ENCODE measurements at regions not wholly inside any gene's neighbourhood (a gene's known extent, or its start where the extent isn't known, plus 50 kb on each side); places are given as distances from the start of the nearest gene placed in this dataset.
"Not testable (repeated sequence)": the region's sequence is repeated elsewhere in the genome, so short reads cannot be mapped to it uniquely, and the experiment has no call there.

GRCh38 chr16:60137891-60138290 lies 1403.8 kb upstream of the GOT2 start:
- no peak for DNase-seq
- Histone ChIP-seq H3K4me3 (no peak overlapping the region), H3K9me3 (no peaks in the 10 kb centered on the region), H3K27ac (no peak overlapping the region), H3K4me1 (no peaks in the 10 kb centered on the region), H3K27me3 (no peaks in the 10 kb centered on the region), H3K36me3 (ENCODE audit: low read depth, missing control alignments) (no peaks in the 10 kb centered on the region)
- intact Hi-C loops (cut with DNase I; ENCODE audit: low total_unique reads), result no loop called here
- TF ChIP-seq CTCF (IDR thresholded peaks at IDR 0.05) (no peak), POLR2A (IDR thresholded peaks at IDR 0.05) (no peak)

- no peak for DNase-seq
- no peak overlapping the region for H3K27ac ChIP-seq
- H3K4me1 ChIP-seq, result no peaks in the 10 kb centered on the region
- H3K36me3 ChIP-seq (ENCODE audit: low read depth, missing control alignments), result no peaks in the 10 kb centered on the region
- no peak overlapping the region for H3K4me3 ChIP-seq
- H3K9me3 ChIP-seq, result no peaks in the 10 kb centered on the region
- 56 to 64% methylated on average over 1 of the region's 1 CpG for WGBS, 2 donors
- no peak for TF ChIP-seq POLR2A (IDR thresholded peaks at IDR 0.05)
- no peak for TF ChIP-seq CTCF (IDR thresholded peaks at IDR 0.05)
- intact Hi-C loops (cut with DNase I; ENCODE audit: low total_unique reads), result no loop called here
- no peaks in the 10 kb centered on the region for H3K27me3 ChIP-seq
Observed at GRCh38 chr16:60127196-60127595, 1393.1 kb upstream of the GOT2 start.

- H3K4me3 ChIP-seq; H3K4me1 ChIP-seq; intact Hi-C loops (cut with DNase I; ENCODE audit: low total_unique reads); H3K36me3 ChIP-seq (ENCODE audit: low read depth, missing control alignments); H3K9me3 ChIP-seq; H3K27me3 ChIP-seq; H3K27ac ChIP-seq; DNase-seq: not testable (repeated sequence)
- WGBS, 2 donors, result 92 to 93% methylated on average over 2 of the region's 2 CpGs
Observed at GRCh38 chr16:60126115-60126514, 1392.0 kb upstream of the GOT2 start.

- H3K27ac ChIP-seq, result no peak overlapping the region
- intact Hi-C loops (cut with DNase I; ENCODE audit: low total_unique reads), result no loop called here
- WGBS, 2 donors, result 41 to 48% methylated on average over 4 of the region's 4 CpGs
Observed at GRCh38 chr16:60123392-60124023, 1389.4 kb upstream of the GOT2 start.

GRCh38 chr16:60120586-60120985 lies 1386.5 kb upstream of the GOT2 start:
- Histone ChIP-seq H3K4me3 (peak overlapping the region in 1 of 2 donors; percentile 28), H3K4me1 (no peaks in the 10 kb centered on the region), H3K36me3 (ENCODE audit: low read depth, missing control alignments) (no peaks in the 10 kb centered on the region), H3K27ac (no peak overlapping the region), H3K9me3 (no peaks in the 10 kb centered on the region), H3K27me3 (no peaks in the 10 kb centered on the region)
- intact Hi-C loops (cut with DNase I; ENCODE audit: low total_unique reads), result no loop called here
- DNase-seq, result no peak
- no peak for TF ChIP-seq CTCF (IDR thresholded peaks at IDR 0.05)
- no peak for TF ChIP-seq POLR2A (IDR thresholded peaks at IDR 0.05)
- whole genome bisulfite sequencing, 2 donors, result 61 to 76% methylated on average over 9 to 14 of the region's 14 CpGs

More at GRCh38 chr16:60123392-60124023, 1389.4 kb upstream of the GOT2 start:
- H3K27me3 ChIP-seq, result no peaks in the 10 kb centered on the region
- H3K9me3 ChIP-seq, result no peaks in the 10 kb centered on the region
- no peak overlapping the region for H3K4me3 ChIP-seq
- TF ChIP-seq POLR2A (IDR thresholded peaks at IDR 0.05), result no peak
- TF ChIP-seq CTCF (IDR thresholded peaks at IDR 0.05), result no peak
- no peaks in the 10 kb centered on the region for H3K4me1 ChIP-seq
- no peak for DNase-seq
- H3K36me3 ChIP-seq (ENCODE audit: low read depth, missing control alignments), result no peaks in the 10 kb centered on the region

All from testis (tissue), 2 donors.